Right atrium auricular region (tissue), 2 donors: ENCODE measurements at regions not wholly inside any gene's neighbourhood (a gene's known extent, or its start where the extent isn't known, plus 50 kb on each side); places are given as distances from the start of the nearest gene placed in this dataset.

Experiments used
- DNase-seq: peaks from one replicate; pipeline ENCODE4 v3.0.0-alpha.2; 2019; ENCODE audit warnings: low spot score
- H3K27ac ChIP-seq, 2 donors: fragments of 200-600 bp; sonication (generic); 1 replicate in 1 of 2; 2 replicates in 1 of 2; pipeline ENCODE4 v1.5.1; 2016 to 2019
- H3K27me3 ChIP-seq, 2 donors: fragments of 200-600 bp; sonication (generic); one replicate each; pipeline versions ENCODE4 v1.5.1 to v1.6.0; 2017 to 2019
- H3K36me3 ChIP-seq: fragments of 200-600 bp; sonication (generic); one replicate; pipeline ENCODE4 v1.5.1; 2016
- H3K4me1 ChIP-seq, 2 donors: fragments of 200-600 bp; sonication (generic); one replicate each; pipeline versions ENCODE4 v1.5.1 to v1.6.0; 2017 to 2019
- H3K4me3 ChIP-seq, 2 donors: fragments of 200-600 bp; sonication (generic); 1 replicate in 1 of 2; 2 replicates in 1 of 2; pipeline ENCODE4 v1.5.1; 2017 to 2019; ENCODE audit warnings: mild to moderate bottlenecking in 1 of 2, moderate library complexity in 1 of 2
- H3K9me3 ChIP-seq, 2 donors: fragments of 200-600 bp; sonication (generic); one replicate each; pipeline ENCODE4 v1.5.1; 2019
- CTCF ChIP-seq, 2 donors: fragments of 200-600 bp; sonication (generic); IDR thresholded peaks; one replicate each; pipeline ENCODE4 v1.5.1; 2019; ENCODE audit warnings: antibody characterized with exemption in 2 of 2

- H3K4me3 ChIP-seq = no peak overlapping the region
- no peak for TF ChIP-seq CTCF (IDR thresholded peaks at IDR 0.05)
- DNase-seq = no peak
- H3K27ac ChIP-seq = no peak overlapping the region
- H3K36me3 ChIP-seq = no peaks in the 10 kb centered on the region
- no peaks in the 10 kb centered on the region for H3K9me3 ChIP-seq
- H3K27me3 ChIP-seq = no peaks in the 10 kb centered on the region
- H3K4me1 ChIP-seq = no peaks in the 10 kb centered on the region
Observed at GRCh38 chr3:38984731-38985130, 67.0 kb downstream of the SCN11A start.

GRCh38 chr3:38984110-38984509 is 67.6 kb downstream of the SCN11A start:
- DNase-seq = no peak
- Histone ChIP-seq H3K36me3 (no peaks in the 10 kb centered on the region), H3K27me3 (no peaks in the 10 kb centered on the region)

GRCh38 chr3:38980938-38981337 is 70.8 kb downstream of the SCN11A start:
- TF ChIP-seq CTCF (IDR thresholded peaks at IDR 0.05) = no peak
- Histone ChIP-seq H3K9me3 (no peaks in the 10 kb centered on the region), H3K4me3 (no peak overlapping the region), H3K27me3 (no peaks in the 10 kb centered on the region), H3K36me3 (no peaks in the 10 kb centered on the region), H3K27ac (no peak overlapping the region), H3K4me1 (no peaks in the 10 kb centered on the region)
- DNase-seq = no peak

More at GRCh38 chr3:38984110-38984509, 67.6 kb downstream of the SCN11A start:
- Histone ChIP-seq H3K9me3 (no peaks in the 10 kb centered on the region), H3K4me3 (no peak overlapping the region), H3K27ac (no peak overlapping the region), H3K4me1 (no peaks in the 10 kb centered on the region)
- no peak for TF ChIP-seq CTCF (IDR thresholded peaks at IDR 0.05)

GRCh38 chr3:38978729-38979128 is 73.0 kb downstream of the SCN11A start:
- H3K36me3 ChIP-seq = no peaks in the 10 kb centered on the region
- no peaks in the 10 kb centered on the region for H3K27me3 ChIP-seq
- H3K9me3 ChIP-seq = no peaks in the 10 kb centered on the region
- TF ChIP-seq CTCF (IDR thresholded peaks at IDR 0.05) = no peak
- no peak overlapping the region for H3K4me3 ChIP-seq
- no peak overlapping the region for H3K27ac ChIP-seq
- no peaks in the 10 kb centered on the region for H3K4me1 ChIP-seq
- DNase-seq = no peak

- no peak for DNase-seq
- H3K4me1 ChIP-seq = peaks cover 0 to 5% of the 10 kb centered on the region in 2 donors
- no peak overlapping the region for H3K4me3 ChIP-seq
- TF ChIP-seq CTCF (IDR thresholded peaks at IDR 0.05) = no peak
- H3K27me3 ChIP-seq = no peaks in the 10 kb centered on the region
- no peaks in the 10 kb centered on the region for H3K36me3 ChIP-seq
- H3K27ac ChIP-seq = no peak overlapping the region
- H3K9me3 ChIP-seq = no peaks in the 10 kb centered on the region
Observed at GRCh38 chr3:38970851-38971638, 80.7 kb downstream of the SCN11A start.
